ENCODE measurements at regions not wholly inside any gene's neighbourhood (a gene's known extent, or its start where the extent isn't known, plus 50 kb on each side); places are given as distances from the start of the nearest gene placed in this dataset.
A peak's percentile ranks its signal among the peaks of the same experiment; 100 is the strongest.

- H3K4me1 ChIP-seq (ENCODE audit: control insufficient read depth in 1 of 2, insufficient read depth in 2 of 2, low read length in 2 of 2), result peaks cover 15 to 25% of the 10 kb centered on the region in 2 donors
- Mint-ChIP-seq H3K4me1 (peaks cover 17% of the 10 kb centered on the region), H3K9me3 (peaks cover 0 to 7% (median 3%) of the 10 kb centered on the region in 7 donors), H3K27ac (peak overlapping the region; percentile 15 to 84 (median 73)), H3K27me3 (ENCODE audit: low read depth in 3 of 3) (no peaks in the 10 kb centered on the region), H3K36me3 (no peaks in the 10 kb centered on the region), H3K4me3 (peak overlapping the region in 1 of 2 donors; percentile 71)
- 0% methylated on average over 2 of the region's 2 CpGs for WGBS (ENCODE audit: insufficient coverage)
- TF ChIP-seq, protein P1, sequence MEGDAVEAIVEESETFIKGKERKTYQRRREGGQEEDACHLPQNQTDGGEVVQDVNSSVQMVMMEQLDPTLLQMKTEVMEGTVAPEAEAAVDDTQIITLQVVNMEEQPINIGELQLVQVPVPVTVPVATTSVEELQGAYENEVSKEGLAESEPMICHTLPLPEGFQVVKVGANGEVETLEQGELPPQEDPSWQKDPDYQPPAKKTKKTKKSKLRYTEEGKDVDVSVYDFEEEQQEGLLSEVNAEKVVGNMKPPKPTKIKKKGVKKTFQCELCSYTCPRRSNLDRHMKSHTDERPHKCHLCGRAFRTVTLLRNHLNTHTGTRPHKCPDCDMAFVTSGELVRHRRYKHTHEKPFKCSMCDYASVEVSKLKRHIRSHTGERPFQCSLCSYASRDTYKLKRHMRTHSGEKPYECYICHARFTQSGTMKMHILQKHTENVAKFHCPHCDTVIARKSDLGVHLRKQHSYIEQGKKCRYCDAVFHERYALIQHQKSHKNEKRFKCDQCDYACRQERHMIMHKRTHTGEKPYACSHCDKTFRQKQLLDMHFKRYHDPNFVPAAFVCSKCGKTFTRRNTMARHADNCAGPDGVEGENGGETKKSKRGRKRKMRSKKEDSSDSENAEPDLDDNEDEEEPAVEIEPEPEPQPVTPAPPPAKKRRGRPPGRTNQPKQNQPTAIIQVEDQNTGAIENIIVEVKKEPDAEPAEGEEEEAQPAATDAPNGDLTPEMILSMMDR (IDR thresholded peaks at IDR 0.05), result no peak
- H3K27ac ChIP-seq (ENCODE audit: low read depth in 1 of 2, low read length in 2 of 2), result peak overlapping the region in 1 of 2 donors; percentile 81
- no peaks in the 10 kb centered on the region for H3K79me2 ChIP-seq (ENCODE audit: insufficient read depth, low read length)
- H3K9ac ChIP-seq (ENCODE audit: insufficient read depth, low read length, poor library complexity, severe bottlenecking), result no peak overlapping the region
- no peaks in the 10 kb centered on the region for H3K9me3 ChIP-seq (replicated peaks in 1 of 2; ENCODE audit: control insufficient read depth in 1 of 2, insufficient read depth in 1 of 2, low read length in 2 of 2)
- H3K36me3 ChIP-seq (replicated peaks in 1 of 2; ENCODE audit: control insufficient read depth in 1 of 2, insufficient read depth in 2 of 2, low read length in 2 of 2), result no peaks in the 10 kb centered on the region
- intact Hi-C loops (cut with micrococcal nuclease), result loop anchor here in 1 of 2 donors (1.0 kb wide), 1 partner anchor 63 kb away; the partner anchor contains the start of gene GBE1
- peak overlapping the region; percentile 32 for H2AFZ ChIP-seq (ENCODE audit: insufficient read depth, low read depth, low read length, poor library complexity, severe bottlenecking)
- H3K4me2 ChIP-seq (replicated peaks; ENCODE audit: extremely low read depth, low read length, poor library complexity, severe bottlenecking), result peak overlapping the region; percentile 66
- no peaks in the 10 kb centered on the region for H4K20me1 ChIP-seq (ENCODE audit: insufficient read depth, low read length)
- H3K4me3 ChIP-seq (replicated peaks in 1 of 3; ENCODE audit: low read depth in 2 of 3, low read length in 3 of 3), result peak overlapping the region in 1 of 3 experiments; percentile 62
- no peaks in the 10 kb centered on the region for H3K27me3 ChIP-seq (ENCODE audit: control insufficient read depth in 2 of 2, insufficient read depth in 2 of 2, low read length in 2 of 2)
- DNase-seq, result peak; percentile 72 to 87 (median 84)
These were observed 62.5 kb upstream of the GBE1 start for GRCh38 chr3:81823882-81824395.

DNA sequence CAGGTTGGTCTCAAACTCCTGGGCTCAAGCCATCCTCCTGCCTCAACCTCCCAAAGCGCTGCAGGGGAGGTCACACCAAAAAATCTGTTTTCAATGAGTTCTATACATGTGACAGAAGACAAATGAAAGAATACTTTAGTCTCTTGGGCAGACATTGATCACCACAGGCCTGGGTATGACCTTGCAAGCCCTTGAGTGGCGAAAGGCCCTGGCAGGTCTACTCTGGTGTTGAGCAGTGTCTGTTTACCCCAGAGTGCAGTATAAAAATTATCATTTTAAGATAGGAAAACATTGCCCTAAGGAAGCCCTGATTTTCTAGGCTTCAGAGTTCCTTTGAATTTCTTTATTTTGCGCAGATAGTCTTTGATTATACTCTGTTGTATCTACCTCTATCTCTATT lies 61.6 kb upstream of the GBE1 start:
- Histone ChIP-seq H3K4me1 (ENCODE audit: control insufficient read depth in 1 of 2, insufficient read depth in 2 of 2, low read length in 2 of 2) (peaks cover 15 to 25% of the 10 kb centered on the region in 2 donors), H3K9ac (ENCODE audit: insufficient read depth, low read length, poor library complexity, severe bottlenecking) (no peak overlapping the region), H3K4me3 (replicated peaks in 1 of 3; ENCODE audit: low read depth in 2 of 3, low read length in 3 of 3) (no peak overlapping the region), H2AFZ (ENCODE audit: insufficient read depth, low read depth, low read length, poor library complexity, severe bottlenecking) (peak overlapping the region; percentile 15), H3K9me3 (replicated peaks in 1 of 2; ENCODE audit: control insufficient read depth in 1 of 2, insufficient read depth in 1 of 2, low read length in 2 of 2) (no peaks in the 10 kb centered on the region), H3K27me3 (ENCODE audit: control insufficient read depth in 2 of 2, insufficient read depth in 2 of 2, low read length in 2 of 2) (no peaks in the 10 kb centered on the region), H3K36me3 (replicated peaks in 1 of 2; ENCODE audit: control insufficient read depth in 1 of 2, insufficient read depth in 2 of 2, low read length in 2 of 2) (no peaks in the 10 kb centered on the region), H3K27ac (ENCODE audit: low read depth in 1 of 2, low read length in 2 of 2) (peak overlapping the region in 1 of 2 donors; percentile 81), H3K4me2 (replicated peaks; ENCODE audit: extremely low read depth, low read length, poor library complexity, severe bottlenecking) (no peak overlapping the region), H3K79me2 (ENCODE audit: insufficient read depth, low read length) (no peaks in the 10 kb centered on the region), H4K20me1 (ENCODE audit: insufficient read depth, low read length) (no peaks in the 10 kb centered on the region)
- H3K36me3 Mint-ChIP-seq, result no peaks in the 10 kb centered on the region
- H3K4me1 Mint-ChIP-seq, result peaks cover 17% of the 10 kb centered on the region
- DNase-seq, result no peak
- intact Hi-C loops (cut with micrococcal nuclease), result no loop called here
- H3K4me3 Mint-ChIP-seq, result no peak overlapping the region
- no peak overlapping the region for H3K27ac Mint-ChIP-seq
- TF ChIP-seq, protein P1 (IDR thresholded peaks at IDR 0.05), result no peak
- no CpG with 5 or more reads among the region's 3 CpGs for WGBS (ENCODE audit: insufficient coverage)
- H3K9me3 Mint-ChIP-seq, result peaks cover 0 to 7% (median 4%) of the 10 kb centered on the region in 7 donors
- no peaks in the 10 kb centered on the region for H3K27me3 Mint-ChIP-seq (ENCODE audit: low read depth in 3 of 3)

Measured in CD14-positive monocyte (primary cell).